ENCODE measurements at regions not wholly inside any gene's neighbourhood (a gene's known extent, or its start where the extent isn't known, plus 50 kb on each side); places are given as distances from the start of the nearest gene placed in this dataset.

- DNase-seq (ENCODE audit: low read depth in 2 of 2): no peak
Observed at GRCh38 chr22:48042621-48043395, 1280.4 kb downstream of the TBC1D22A start.

- no peak for DNase-seq (ENCODE audit: low read depth in 2 of 2)
Observed at GRCh38 chr22:48039326-48039725, 1276.9 kb downstream of the TBC1D22A start.

GRCh38 chr22:48037618-48038017 is 1275.2 kb downstream of the TBC1D22A start:
- no peak for DNase-seq (ENCODE audit: low read depth in 2 of 2)

GRCh38 chr22:48035897-48036296 is 1273.4 kb downstream of the TBC1D22A start:
- DNase-seq (ENCODE audit: low read depth in 2 of 2): no peak

- no peak for DNase-seq (ENCODE audit: low read depth in 2 of 2)
Observed at GRCh38 chr22:48031589-48031988, 1269.1 kb downstream of the TBC1D22A start.

- DNase-seq (ENCODE audit: low read depth in 2 of 2): no peak
Observed at GRCh38 chr22:48025096-48025495, 1262.6 kb downstream of the TBC1D22A start.

- no peak for DNase-seq (ENCODE audit: low read depth in 2 of 2)
Observed at GRCh38 chr22:48021991-48022401, 1259.5 kb downstream of the TBC1D22A start.

GRCh38 chr22:48018346-48018745 is 1255.9 kb downstream of the TBC1D22A start:
- no peak for DNase-seq (ENCODE audit: low read depth in 2 of 2)

- no peak for DNase-seq (ENCODE audit: low read depth in 2 of 2)
Observed at GRCh38 chr22:48015701-48016100, 1253.3 kb downstream of the TBC1D22A start.

- no peak for DNase-seq (ENCODE audit: low read depth in 2 of 2)
Observed at GRCh38 chr22:48004936-48005335, 1242.5 kb downstream of the TBC1D22A start.

- no peak for DNase-seq (ENCODE audit: low read depth in 2 of 2)
Observed at GRCh38 chr22:48004038-48004437, 1241.6 kb downstream of the TBC1D22A start.

- DNase-seq (ENCODE audit: low read depth in 2 of 2): no peak
Observed at GRCh38 chr22:48001101-48001500, 1238.7 kb downstream of the TBC1D22A start.

- DNase-seq (ENCODE audit: low read depth in 2 of 2): no peak
Observed at GRCh38 chr22:47997612-47998011, 1235.2 kb downstream of the TBC1D22A start.

- DNase-seq (ENCODE audit: low read depth in 2 of 2): no peak
Observed at GRCh38 chr22:47997052-47997590, 1234.7 kb downstream of the TBC1D22A start.

GRCh38 chr22:47996446-47996857 is 1234.0 kb downstream of the TBC1D22A start:
- no peak for DNase-seq (ENCODE audit: low read depth in 2 of 2)

- DNase-seq (ENCODE audit: low read depth in 2 of 2): no peak
Observed at GRCh38 chr22:47995718-47996117, 1233.3 kb downstream of the TBC1D22A start.

- no peak for DNase-seq (ENCODE audit: low read depth in 2 of 2)
Observed at GRCh38 chr22:47995264-47995627, 1232.8 kb downstream of the TBC1D22A start.

- no peak for DNase-seq (ENCODE audit: low read depth in 2 of 2)
Observed at GRCh38 chr22:47994601-47995263, 1232.3 kb downstream of the TBC1D22A start.

GRCh38 chr22:47994045-47994444 is 1231.6 kb downstream of the TBC1D22A start:
- no peak for DNase-seq (ENCODE audit: low read depth in 2 of 2)

- no peak for DNase-seq (ENCODE audit: low read depth in 2 of 2)
Observed at GRCh38 chr22:47990481-47990880, 1228.0 kb downstream of the TBC1D22A start.

GRCh38 chr22:47987885-47988515 is 1225.5 kb downstream of the TBC1D22A start:
- DNase-seq (ENCODE audit: low read depth in 2 of 2): no peak

GRCh38 chr22:47976219-47976618 is 1213.8 kb downstream of the TBC1D22A start:
- DNase-seq (ENCODE audit: low read depth in 2 of 2): no peak

GRCh38 chr22:47967831-47968230 is 1205.4 kb downstream of the TBC1D22A start:
- DNase-seq (ENCODE audit: low read depth in 2 of 2): no peak
